ENCODE measurements at regions not wholly inside any gene's neighbourhood (a gene's known extent, or its start where the extent isn't known, plus 50 kb on each side); places are given as distances from the start of the nearest gene placed in this dataset.

- DNase-seq (ENCODE audit: low read depth, low spot score) = no peak
Measured at GRCh38 chr2:118244686-118245085, 156.4 kb downstream of the INSIG2 start.

- DNase-seq (ENCODE audit: low read depth, low spot score) = no peak
Measured at GRCh38 chr2:118243031-118243430, 154.8 kb downstream of the INSIG2 start.

DNA sequence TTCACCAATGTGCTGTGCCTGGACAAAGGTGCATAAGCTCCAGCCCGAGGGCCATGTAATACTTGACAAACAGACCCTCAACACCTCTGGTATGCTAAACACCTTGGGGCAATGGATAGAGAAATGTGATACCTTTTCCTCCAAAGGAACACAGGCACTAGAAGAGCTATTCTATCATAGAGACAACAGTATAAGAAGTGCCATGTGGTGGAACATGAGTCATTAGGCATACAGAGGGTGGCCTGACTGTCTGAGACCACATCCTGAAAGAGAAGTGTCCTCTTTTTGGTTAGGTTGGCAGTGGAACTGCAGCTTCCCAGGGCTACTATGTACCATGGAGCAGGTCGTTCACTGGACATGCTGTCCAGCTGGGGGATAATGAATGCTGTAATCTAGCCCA lies 153.9 kb downstream of the INSIG2 start:
- DNase-seq (ENCODE audit: low read depth, low spot score) = no peak

GRCh38 chr2:118241128-118241527 lies 152.9 kb downstream of the INSIG2 start:
- no peak for DNase-seq (ENCODE audit: low read depth, low spot score)

DNA sequence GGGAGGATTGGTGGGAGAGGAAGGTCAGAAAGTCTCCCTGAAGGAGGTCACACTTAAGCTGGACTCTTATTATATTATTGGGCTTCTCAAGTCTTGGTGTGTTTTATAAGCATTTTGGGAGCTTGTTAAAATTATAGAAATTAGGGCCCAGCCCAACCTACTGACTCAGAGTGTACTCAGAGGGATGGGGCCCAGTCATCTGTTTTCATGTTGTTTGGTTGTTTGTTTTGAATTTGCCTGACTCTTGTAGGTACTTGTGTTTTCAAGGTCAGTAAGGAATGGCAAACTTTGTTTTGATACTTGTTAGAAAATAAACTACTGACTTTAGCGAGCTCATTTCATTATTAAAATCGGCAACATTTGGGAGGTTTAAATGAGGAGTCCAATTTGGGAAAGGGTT lies 152.0 kb downstream of the INSIG2 start:
- no peak for DNase-seq (ENCODE audit: low read depth, low spot score)

GRCh38 chr2:118239284-118239683 lies 151.0 kb downstream of the INSIG2 start:
- no peak for DNase-seq (ENCODE audit: low read depth, low spot score)

- no peak for DNase-seq (ENCODE audit: low read depth, low spot score)
Measured at GRCh38 chr2:118237451-118237850, 149.2 kb downstream of the INSIG2 start.

DNA sequence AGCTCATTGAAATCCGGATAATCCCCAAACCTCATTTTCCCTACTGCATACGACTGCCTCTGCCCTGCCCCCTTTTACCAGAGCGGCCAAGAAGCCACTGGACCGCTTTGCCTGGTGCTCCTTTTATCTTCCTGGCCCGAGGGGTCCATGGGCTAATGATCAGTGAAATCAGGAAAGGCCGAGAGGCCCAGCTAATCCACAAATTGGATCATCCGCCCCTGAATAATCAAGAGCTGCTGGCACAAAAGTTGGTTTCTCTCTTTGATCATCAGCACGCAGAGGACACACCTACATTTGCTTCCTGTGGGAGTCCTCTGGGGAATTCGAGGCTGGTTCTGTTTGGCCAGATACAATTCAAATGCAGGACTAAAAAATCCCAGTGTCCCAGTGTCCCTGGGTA lies 144.5 kb downstream of the INSIG2 start:
- DNase-seq (ENCODE audit: low read depth, low spot score) = no peak

DNA sequence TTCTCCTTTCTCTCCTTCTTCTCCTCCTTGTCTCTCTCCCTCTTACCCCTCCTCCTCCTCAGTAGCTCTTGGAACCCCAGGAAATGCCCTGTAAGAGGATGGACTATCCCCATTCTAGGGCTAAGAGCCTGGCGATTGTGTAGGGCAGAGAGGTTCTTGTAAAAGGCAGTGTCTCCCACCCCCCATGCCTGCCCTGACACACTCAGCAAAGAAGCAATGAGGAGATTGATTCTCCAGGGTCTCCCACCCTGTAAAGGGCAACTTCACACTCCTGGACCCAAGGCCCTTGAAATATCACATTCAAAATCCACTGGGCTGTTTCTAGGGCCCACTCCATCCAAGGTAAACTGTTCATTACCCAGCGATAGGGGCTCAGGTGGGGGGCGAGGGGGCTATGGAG lies 144.1 kb downstream of the INSIG2 start:
- no peak for DNase-seq (ENCODE audit: low read depth, low spot score)

- no peak for DNase-seq (ENCODE audit: low read depth, low spot score)
Measured at GRCh38 chr2:118231759-118232158, 143.5 kb downstream of the INSIG2 start.

DNA sequence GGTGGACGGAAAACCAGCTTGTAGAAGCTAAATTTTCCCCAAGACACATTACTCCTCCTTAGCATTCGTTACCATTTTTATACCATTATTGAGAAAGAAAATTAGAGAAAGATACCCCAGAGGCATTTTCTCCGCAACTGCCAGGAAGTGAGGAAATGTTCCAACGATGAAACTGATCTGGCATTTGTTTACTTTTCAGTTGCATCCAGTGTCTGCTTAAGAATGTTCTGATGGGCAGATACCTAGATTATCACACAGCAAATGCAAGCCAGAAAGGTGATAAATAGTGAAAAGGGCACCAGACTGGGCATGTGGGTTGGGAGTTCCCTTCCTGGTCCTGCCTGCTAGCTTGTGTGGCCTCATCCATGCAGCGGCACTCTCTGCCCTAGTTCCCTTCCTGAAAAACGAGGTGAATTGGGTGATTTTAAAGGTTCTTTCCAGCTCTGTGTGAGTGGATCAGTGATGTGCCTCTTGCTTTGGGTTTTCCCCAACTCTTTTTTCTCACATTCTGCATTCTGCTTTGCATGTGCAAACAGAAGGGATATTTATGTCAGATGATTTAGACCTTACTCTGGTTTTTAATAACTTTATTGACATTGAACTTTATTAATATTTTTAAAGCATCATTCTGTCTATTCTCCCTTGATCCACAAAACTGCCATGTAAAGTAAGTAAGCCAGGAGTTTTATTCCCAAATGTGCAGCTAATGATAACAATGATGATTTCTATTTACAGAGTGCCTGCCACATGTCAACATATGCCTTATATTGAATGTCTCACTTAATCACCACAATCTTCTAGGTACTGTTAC lies 139.6 kb downstream of the INSIG2 start:
- no peak for DNase-seq (ENCODE audit: low read depth, low spot score)

- DNase-seq (ENCODE audit: low read depth, low spot score) = no peak
Measured at GRCh38 chr2:118225666-118226065, 137.4 kb downstream of the INSIG2 start.

DNA sequence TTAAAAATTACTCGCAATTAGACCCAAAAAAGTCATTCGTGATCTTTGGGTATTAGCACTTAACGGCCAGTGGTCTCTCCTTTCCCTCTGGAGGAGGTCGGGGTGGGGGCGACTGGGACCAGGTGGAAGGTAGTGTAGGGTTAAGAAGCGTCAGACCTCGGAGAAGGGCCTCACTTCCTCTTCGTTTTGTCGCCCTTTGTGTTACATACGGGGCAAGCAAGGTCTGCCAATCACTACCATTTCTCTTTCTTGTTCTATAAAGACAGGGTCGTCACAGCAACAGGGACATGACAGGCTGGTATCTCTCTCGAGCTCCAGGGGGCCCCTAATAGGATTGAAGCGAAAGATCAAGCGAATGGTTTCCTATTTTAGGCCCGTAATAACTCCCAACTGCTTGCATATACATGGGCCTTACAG lies 136.6 kb downstream of the INSIG2 start:
- no peak for DNase-seq (ENCODE audit: low read depth, low spot score)

DNA sequence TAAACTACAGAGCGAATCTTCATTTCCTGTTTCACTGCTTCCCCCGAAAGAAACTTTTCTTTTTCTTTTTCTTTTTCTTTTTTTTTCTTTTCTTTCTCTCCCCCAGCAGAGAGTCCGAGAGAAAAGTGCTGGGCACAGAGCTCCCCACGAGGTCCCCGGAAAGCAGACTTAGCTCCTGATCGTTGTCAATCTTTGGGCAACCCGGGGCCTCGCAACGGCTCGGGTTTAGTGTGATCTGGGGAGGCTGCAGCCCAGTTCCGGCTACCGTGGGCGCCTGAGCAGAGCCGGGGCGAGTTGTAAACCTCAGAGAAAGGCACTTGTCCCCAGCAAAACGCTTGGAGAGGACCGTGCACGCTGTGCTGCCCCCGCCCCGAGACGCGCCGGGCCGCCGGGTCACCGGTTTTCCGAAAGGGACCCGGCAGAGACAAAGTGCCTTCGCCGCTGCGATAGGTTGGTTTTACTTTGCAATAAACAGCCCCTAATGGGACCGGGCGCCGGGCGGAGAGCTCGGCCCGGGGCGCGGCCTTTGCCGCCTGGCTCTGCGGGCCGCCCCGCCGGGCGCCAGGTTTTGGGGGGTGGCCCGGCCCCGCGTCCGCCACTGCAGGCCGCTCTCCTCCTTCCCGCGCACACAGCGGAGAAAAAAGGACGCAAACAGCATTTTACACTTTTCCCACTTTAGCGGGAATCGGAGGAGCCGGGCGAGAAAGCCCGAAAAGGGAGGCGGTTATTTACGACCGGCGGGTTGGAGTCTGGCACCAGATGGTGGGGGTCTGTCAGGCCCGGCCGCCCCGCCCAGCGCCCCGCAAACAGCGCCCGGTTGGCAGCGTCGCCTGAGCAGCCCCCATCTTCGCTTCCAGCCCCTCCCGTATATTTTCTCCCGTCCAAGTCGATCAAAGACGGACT lies 136.0 kb downstream of the INSIG2 start:
- DNase-seq (ENCODE audit: low read depth, low spot score) = no peak

- DNase-seq (ENCODE audit: low read depth, low spot score) = no peak
Measured at GRCh38 chr2:118223511-118223991, 135.3 kb downstream of the INSIG2 start.

- DNase-seq (ENCODE audit: low read depth, low spot score) = no peak
Measured at GRCh38 chr2:118222672-118223421, 134.6 kb downstream of the INSIG2 start.

- DNase-seq (ENCODE audit: low read depth, low spot score) = no peak
Measured at GRCh38 chr2:118222273-118222594, 134.0 kb downstream of the INSIG2 start.

DNA sequence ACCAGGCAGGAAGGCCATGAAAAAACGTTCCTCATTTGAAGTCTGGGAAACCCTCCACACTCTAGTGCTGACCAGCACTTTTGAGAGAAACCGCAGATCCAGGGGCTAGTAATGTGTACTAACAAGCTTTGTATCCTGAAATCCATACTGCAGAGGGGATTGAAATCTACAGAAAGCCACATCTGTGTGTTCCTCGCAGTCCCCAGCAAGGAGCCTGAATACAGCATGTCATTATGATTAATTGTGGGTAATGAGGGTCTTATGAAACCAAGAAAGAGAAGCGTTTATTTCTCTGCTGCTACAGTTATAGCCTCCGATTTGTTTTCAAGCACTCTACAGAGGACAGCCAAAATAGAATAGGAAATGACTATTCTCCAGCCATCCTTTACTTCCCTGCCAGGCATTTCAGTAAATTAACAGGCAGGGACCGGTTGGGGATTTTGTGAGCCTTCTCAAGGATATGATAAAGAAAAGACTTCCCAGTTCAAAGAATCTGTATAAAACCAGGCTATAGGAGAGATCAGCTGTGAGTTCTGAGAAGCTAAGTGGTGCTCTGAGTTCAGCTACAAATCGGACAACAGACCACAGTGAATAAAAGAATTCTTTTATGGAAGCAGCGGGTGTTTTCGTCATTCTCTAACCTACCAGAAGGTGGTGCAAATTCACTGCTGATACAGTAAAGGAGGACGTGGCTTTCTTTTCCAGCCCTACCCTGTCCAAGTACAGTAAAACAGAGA lies 133.4 kb downstream of the INSIG2 start:
- DNase-seq (ENCODE audit: low read depth, low spot score) = no peak

DNA sequence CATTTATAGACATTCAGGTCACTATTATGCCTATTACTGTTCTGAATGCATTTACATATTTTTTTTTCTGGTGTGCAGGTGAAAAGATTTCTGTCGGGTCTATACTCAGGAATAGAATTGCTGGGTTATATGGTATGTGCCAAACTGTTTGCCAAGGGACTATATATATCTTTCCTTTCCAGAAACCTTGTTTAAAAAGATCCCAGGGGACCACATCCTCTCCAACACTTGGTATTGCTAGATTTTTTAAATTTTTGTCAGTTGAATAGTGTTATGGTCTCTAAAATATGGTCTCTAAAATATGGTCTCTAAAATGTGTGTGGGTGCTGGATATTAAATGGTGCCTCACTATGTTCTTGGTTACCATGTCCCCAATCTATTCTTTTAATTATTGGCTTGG lies 131.3 kb downstream of the INSIG2 start:
- no peak for DNase-seq (ENCODE audit: low read depth, low spot score)

GRCh38 chr2:118216224-118216623 lies 128.0 kb downstream of the INSIG2 start:
- DNase-seq (ENCODE audit: low read depth, low spot score) = no peak

- no peak for DNase-seq (ENCODE audit: low read depth, low spot score)
Measured at GRCh38 chr2:118209727-118210126, 121.5 kb downstream of the INSIG2 start.

Data from activated CD4-positive, CD25-positive, alpha-beta regulatory T cell treated with anti-CD3 and anti-CD28 coated beads, Interleukin-2, amount 50 U/mL, for 16 hours (primary cell).